SU-DHL-6 (cell line): ENCODE measurements at regions not wholly inside any gene's neighbourhood (a gene's known extent, or its start where the extent isn't known, plus 50 kb on each side); places are given as distances from the start of the nearest gene placed in this dataset.

Experiments
- EZH2phosphoT487 ChIP-seq: fragments of 200-600 bp; sonication (generic), shearing (Covaris generic); conservative IDR thresholded peaks from 2 replicates; pipeline ENCODE4 v1.6.1; 2018; ENCODE audit warnings: mild to moderate bottlenecking, antibody characterized with exemption, low read length, moderate library complexity, mixed read lengths
- TF ChIP-seq, protein P1 (sequence below): fragments of 200-600 bp; sonication (generic); IDR thresholded peaks from one replicate; pipeline ENCODE4 v1.5.1; 2017; ENCODE audit warnings: antibody characterized with exemption, mild to moderate bottlenecking, low read length, moderate library complexity; ENCODE audit not compliant: insufficient read depth, poor library complexity, severe bottlenecking

DNA sequence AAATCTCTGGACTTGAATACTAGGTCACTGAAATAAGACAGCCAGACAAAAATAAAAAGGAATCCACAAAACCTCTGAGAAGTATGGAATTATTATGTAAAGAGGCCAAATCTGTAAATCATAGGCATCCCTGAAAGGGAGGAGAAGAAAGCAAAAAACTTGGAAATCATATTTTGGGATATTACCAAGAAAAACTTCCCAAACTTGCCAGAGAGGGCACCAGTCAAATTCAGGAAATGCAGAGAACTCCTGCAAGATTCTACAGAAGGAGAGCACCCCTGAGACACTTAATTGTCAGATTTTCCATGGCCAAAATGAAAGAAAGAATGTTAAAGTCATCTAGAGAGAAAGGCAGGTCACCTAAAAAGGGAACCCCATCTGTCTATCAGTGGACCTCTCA lies 862.3 kb upstream of the PRMT6 start:
- TF ChIP-seq, protein P1, sequence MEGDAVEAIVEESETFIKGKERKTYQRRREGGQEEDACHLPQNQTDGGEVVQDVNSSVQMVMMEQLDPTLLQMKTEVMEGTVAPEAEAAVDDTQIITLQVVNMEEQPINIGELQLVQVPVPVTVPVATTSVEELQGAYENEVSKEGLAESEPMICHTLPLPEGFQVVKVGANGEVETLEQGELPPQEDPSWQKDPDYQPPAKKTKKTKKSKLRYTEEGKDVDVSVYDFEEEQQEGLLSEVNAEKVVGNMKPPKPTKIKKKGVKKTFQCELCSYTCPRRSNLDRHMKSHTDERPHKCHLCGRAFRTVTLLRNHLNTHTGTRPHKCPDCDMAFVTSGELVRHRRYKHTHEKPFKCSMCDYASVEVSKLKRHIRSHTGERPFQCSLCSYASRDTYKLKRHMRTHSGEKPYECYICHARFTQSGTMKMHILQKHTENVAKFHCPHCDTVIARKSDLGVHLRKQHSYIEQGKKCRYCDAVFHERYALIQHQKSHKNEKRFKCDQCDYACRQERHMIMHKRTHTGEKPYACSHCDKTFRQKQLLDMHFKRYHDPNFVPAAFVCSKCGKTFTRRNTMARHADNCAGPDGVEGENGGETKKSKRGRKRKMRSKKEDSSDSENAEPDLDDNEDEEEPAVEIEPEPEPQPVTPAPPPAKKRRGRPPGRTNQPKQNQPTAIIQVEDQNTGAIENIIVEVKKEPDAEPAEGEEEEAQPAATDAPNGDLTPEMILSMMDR, result no peak
- TF ChIP-seq EZH2phosphoT487, result no peak
